ENCODE measurements at regions not wholly inside any gene's neighbourhood (a gene's known extent, or its start where the extent isn't known, plus 50 kb on each side); places are given as distances from the start of the nearest gene placed in this dataset.

DNA sequence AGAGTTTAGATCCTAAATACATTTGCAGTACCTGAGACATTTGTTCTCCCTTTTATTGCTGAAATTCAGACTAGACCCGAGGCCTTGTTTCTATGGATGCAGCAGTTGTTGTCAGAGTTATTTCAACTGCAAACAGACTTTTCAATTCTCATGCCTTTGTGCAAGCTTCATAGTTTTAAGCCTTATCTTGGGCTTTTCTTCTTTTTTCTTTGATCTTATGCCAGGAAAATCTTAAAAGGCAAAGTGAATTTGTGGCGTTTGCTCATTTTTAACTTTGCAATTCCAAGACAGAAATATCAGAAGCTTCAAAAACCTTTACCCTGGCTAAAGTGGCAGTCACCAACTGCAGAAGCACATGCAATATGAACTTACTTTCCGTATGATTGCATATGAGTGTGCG is 576.7 kb downstream of the DIPK2A start:
- H4K20me1 ChIP-seq (ENCODE audit: control insufficient read depth, insufficient read depth, insufficient read length), result no peaks in the 10 kb centered on the region
- H4K5ac ChIP-seq (ENCODE audit: insufficient read length, low read depth, low read length), result no peak overlapping the region
- no peak overlapping the region for H3K56ac ChIP-seq (ENCODE audit: insufficient read length, low read depth, low read length)
- H3K4me1 ChIP-seq (ENCODE audit: insufficient read depth, low read length), result no peaks in the 10 kb centered on the region
- H3K27ac Mint-ChIP-seq, result peak overlapping the region in 2 of 3 experiments; percentile 20; a peak in 4 of 7 replicates
- no peak overlapping the region for H3K9ac ChIP-seq (ENCODE audit: extremely low read depth, insufficient read length, low read length)
- H3K4me1 Mint-ChIP-seq, result peaks cover 30 to 32% of the 10 kb centered on the region in 2 experiments
- H3K23ac ChIP-seq (ENCODE audit: insufficient read length, low read depth, low read length), result no peak overlapping the region
- H3K14ac ChIP-seq (ENCODE audit: insufficient read depth, low read length), result no peak overlapping the region
- no peak overlapping the region for H3K18ac ChIP-seq (ENCODE audit: insufficient read length, low read depth, low read length)
- no peaks in the 10 kb centered on the region for H3K23me2 ChIP-seq (ENCODE audit: insufficient read length, low read depth, low read length, poor library complexity, severe bottlenecking)
- H3T11ph ChIP-seq (ENCODE audit: low read length), result no peak overlapping the region
- no peak overlapping the region for H3K4ac ChIP-seq (ENCODE audit: low read depth, low read length)
- H2BK120ac ChIP-seq (ENCODE audit: low read depth, low read length, poor library complexity, severe bottlenecking), result no peak overlapping the region
- no peak overlapping the region for H3K4me2 ChIP-seq (ENCODE audit: insufficient read depth, insufficient read length, low read length)
- WGBS (ENCODE audit: extremely low coverage, insufficient read length, low lambda C conversion rate), result no CpG with 5 or more reads among the region's 4 CpGs
- H3K27ac ChIP-seq (ENCODE audit: insufficient read length, low read depth, low read length), result peak overlapping the region; percentile 26
- no peak overlapping the region for H2BK20ac ChIP-seq (ENCODE audit: low read depth, low read length, poor library complexity, severe bottlenecking)
- no peak overlapping the region for H2BK12ac ChIP-seq (ENCODE audit: insufficient read length, low read depth, low read length)
- H4K8ac ChIP-seq (replicated peaks; ENCODE audit: insufficient read length, low read depth, low read length), result no peak overlapping the region
- no peak overlapping the region for H2AFZ ChIP-seq (ENCODE audit: low read length)
- no peak overlapping the region for H3K4me3 Mint-ChIP-seq
- H2AK5ac ChIP-seq (ENCODE audit: insufficient read length, low read length), result no peak overlapping the region
- no peaks in the 10 kb centered on the region for H3K9me3 ChIP-seq (ENCODE audit: control insufficient read depth, low read depth, low read length)
- H3K27me3 ChIP-seq (ENCODE audit: insufficient read depth, low read length), result no peaks in the 10 kb centered on the region
- H2BK5ac ChIP-seq (ENCODE audit: insufficient read length, low read length), result no peak overlapping the region
- TF ChIP-seq, protein P1, sequence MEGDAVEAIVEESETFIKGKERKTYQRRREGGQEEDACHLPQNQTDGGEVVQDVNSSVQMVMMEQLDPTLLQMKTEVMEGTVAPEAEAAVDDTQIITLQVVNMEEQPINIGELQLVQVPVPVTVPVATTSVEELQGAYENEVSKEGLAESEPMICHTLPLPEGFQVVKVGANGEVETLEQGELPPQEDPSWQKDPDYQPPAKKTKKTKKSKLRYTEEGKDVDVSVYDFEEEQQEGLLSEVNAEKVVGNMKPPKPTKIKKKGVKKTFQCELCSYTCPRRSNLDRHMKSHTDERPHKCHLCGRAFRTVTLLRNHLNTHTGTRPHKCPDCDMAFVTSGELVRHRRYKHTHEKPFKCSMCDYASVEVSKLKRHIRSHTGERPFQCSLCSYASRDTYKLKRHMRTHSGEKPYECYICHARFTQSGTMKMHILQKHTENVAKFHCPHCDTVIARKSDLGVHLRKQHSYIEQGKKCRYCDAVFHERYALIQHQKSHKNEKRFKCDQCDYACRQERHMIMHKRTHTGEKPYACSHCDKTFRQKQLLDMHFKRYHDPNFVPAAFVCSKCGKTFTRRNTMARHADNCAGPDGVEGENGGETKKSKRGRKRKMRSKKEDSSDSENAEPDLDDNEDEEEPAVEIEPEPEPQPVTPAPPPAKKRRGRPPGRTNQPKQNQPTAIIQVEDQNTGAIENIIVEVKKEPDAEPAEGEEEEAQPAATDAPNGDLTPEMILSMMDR (conservative IDR thresholded peaks at IDR 0.05), result no peak
- H3K27me3 Mint-ChIP-seq (ENCODE audit: low read depth), result no peaks in the 10 kb centered on the region
- no peaks in the 10 kb centered on the region for H3K9me3 Mint-ChIP-seq
- H3K79me1 ChIP-seq (ENCODE audit: insufficient read depth, low read depth, low read length, poor library complexity, severe bottlenecking), result no peaks in the 10 kb centered on the region
- H3K79me2 ChIP-seq (ENCODE audit: insufficient read depth, low read length), result no peaks in the 10 kb centered on the region
- DNase-seq, result no peak
- H2BK15ac ChIP-seq (ENCODE audit: low read depth, low read length), result no peak overlapping the region
- H4K91ac ChIP-seq (ENCODE audit: insufficient read length, low read depth, low read length), result no peak overlapping the region
- H3K36me3 Mint-ChIP-seq (ENCODE audit: insufficient read depth in 1 of 3, low read depth in 3 of 3), result no peaks in the 10 kb centered on the region

Data from H9 (cell line).